Activated T-helper 2 cell treated with anti-CD3 and anti-CD28 coated beads, Interferon-gamma antibody, Interleukin-2, Interleukin-4, amounts not matched to agents 10 μg/mL and 5 μg/mL and 100 μg/mL, durations not matched to agents 14 hours and 24 hours and 36 hours (primary cell): ENCODE measurements at regions not wholly inside any gene's neighbourhood (a gene's known extent, or its start where the extent isn't known, plus 50 kb on each side); places are given as distances from the start of the nearest gene placed in this dataset.

ENCODE experiments used
- DNase-seq: peaks from one replicate; pipeline ENCODE4 v3.0.0; 2021; ENCODE audit warnings: low spot score
- H3K27ac Mint-ChIP-seq: one replicate; pipeline ENCODE4 v1.8.0; 2021; ENCODE audit warnings: mixed read lengths
- H3K27me3 Mint-ChIP-seq: one replicate; pipeline ENCODE4 v1.8.0; 2021; ENCODE audit warnings: low read depth, mixed read lengths
- H3K36me3 Mint-ChIP-seq: one replicate; pipeline ENCODE4 v1.8.0; 2021; ENCODE audit warnings: low read depth, mixed read lengths
- H3K4me1 Mint-ChIP-seq: one replicate; pipeline ENCODE4 v1.8.0; 2021; ENCODE audit warnings: low read depth, mixed read lengths
- H3K4me3 Mint-ChIP-seq: one replicate; pipeline ENCODE4 v1.8.0; 2021; ENCODE audit warnings: low read depth, mild to moderate bottlenecking, moderate library complexity, mixed read lengths
- H3K9me3 Mint-ChIP-seq: one replicate; pipeline ENCODE4 v1.8.0; 2021; ENCODE audit warnings: mixed read lengths
- intact Hi-C: fragments of 100-400 bp; cut with micrococcal nuclease; formaldehyde crosslinking; loops from one replicate; pipeline ENCODE4 v1.15.1; 2023

DNA sequence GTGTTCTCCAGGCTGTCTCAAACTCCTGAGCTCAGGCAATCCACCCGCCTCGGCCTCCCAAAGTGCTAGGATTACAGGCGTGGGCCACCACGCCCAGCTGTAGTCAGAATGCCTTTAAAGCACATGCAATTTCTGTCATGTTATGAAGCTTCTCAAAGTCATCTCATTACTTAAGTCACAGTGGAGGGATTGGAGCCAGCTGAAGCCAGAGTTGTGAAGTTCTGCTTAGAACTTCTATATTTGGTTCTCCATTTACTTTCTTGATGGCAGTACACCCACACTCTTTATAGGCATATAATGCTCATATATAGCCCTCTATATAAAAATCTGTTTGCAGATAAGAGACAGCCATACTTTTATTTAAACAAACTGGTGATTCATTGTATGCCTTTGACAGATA is 68.8 kb upstream of the CWC22 start:
- no peak for DNase-seq
- Mint-ChIP-seq H3K27ac (no peak overlapping the region), H3K4me1 (no peaks in the 10 kb centered on the region), H3K4me3 (no peak overlapping the region), H3K36me3 (no peaks in the 10 kb centered on the region), H3K27me3 (no peaks in the 10 kb centered on the region), H3K9me3 (no peaks in the 10 kb centered on the region)
- intact Hi-C loops = no loop called here

DNA sequence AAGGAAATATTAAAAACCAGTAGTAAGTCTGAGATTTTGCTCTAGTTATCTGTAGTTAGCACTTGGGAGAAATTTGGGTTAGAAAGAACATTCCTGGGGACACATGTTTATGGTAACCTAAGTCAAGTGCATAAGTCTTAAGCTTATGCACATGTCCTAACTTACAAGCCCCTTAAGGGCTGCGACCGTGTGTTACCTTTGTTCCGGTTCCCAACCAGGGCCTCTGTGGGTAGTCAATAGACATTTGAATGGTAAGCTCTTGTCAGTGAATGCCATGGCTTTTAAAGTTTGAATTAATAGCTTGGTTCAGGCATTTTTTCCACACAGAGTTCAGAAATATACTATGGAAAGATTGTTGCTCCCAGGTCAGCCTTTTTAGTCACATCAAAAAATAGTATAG is 64.7 kb upstream of the CWC22 start:
- no peak overlapping the region for H3K4me3 Mint-ChIP-seq
- intact Hi-C loops = no loop called here
- H3K4me1 Mint-ChIP-seq = no peaks in the 10 kb centered on the region
- no peak for DNase-seq
- no peaks in the 10 kb centered on the region for H3K9me3 Mint-ChIP-seq
- H3K27me3 Mint-ChIP-seq = no peaks in the 10 kb centered on the region
- no peaks in the 10 kb centered on the region for H3K36me3 Mint-ChIP-seq
- H3K27ac Mint-ChIP-seq = no peak overlapping the region

DNA sequence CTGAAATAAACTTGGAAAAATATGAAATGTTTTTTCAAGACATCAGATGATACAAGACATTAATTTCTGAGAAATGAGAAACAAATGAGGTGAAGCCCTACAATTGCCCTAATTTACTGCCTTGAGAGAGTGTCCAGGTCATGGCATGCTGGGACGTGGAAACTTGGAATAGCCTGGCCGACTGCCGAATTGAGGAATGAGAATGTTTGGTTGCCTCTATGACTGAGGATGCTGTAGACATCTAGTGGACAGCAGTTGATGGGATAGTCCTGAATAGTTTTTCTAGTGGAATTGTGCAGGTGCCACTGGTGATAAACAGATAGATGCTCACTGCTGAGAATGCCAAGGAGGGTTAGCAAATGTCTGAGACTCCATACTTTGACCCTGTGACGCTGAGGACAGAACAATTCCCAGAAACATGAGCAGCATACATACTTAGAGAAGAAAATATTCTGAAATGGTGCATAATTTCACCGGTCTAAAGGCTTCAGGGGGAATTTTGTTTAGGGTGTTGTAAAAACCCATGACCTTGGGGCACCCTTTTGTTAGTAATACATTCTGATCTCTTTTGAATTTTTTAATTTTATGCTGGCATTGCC is 56.5 kb upstream of the CWC22 start:
- H3K27ac Mint-ChIP-seq = no peak overlapping the region
- no peak overlapping the region for H3K4me3 Mint-ChIP-seq
- no peaks in the 10 kb centered on the region for H3K4me1 Mint-ChIP-seq
- H3K27me3 Mint-ChIP-seq = no peaks in the 10 kb centered on the region
- no peaks in the 10 kb centered on the region for H3K36me3 Mint-ChIP-seq
- no peak for DNase-seq
- no peaks in the 10 kb centered on the region for H3K9me3 Mint-ChIP-seq
- intact Hi-C loops = no loop called here

DNA sequence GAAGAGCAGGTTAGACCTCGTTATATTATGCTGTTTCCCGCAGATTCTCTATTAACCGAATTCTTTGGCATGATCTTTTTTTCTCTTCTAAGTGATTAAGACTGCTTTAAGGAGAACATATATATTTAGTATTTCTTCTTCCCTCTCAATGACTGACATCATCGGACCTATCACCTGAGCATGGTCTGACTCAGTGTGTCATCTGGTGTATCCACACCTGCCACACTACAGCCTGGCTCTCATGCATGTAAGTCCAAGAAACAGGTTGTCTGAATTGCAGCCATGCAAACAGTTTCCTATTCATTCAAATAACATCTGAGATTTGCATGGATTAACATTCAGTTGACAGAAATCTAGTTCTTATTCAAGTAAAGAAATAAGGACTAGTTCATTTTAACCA is 55.1 kb upstream of the CWC22 start:
- Mint-ChIP-seq H3K36me3 (no peaks in the 10 kb centered on the region), H3K4me3 (no peak overlapping the region)
- intact Hi-C loops = no loop called here

DNA sequence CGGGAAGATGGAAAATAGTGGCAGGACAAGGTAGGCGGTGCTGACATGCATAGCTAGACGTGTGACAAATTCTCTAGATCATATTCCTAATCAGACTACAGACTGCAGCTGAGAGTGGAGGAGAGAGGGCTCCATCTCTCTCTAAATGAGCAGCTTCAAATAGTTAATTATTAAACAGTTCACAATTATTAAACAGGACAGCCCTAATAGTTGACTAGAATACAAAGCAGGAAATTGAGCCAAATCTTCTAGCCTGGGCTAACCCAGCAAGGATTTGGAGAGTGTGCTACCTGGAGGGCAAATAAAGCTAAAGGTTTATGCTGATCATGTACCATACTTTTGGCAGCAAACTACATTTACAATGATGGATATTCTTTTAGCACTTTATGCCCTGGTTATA is 54.4 kb upstream of the CWC22 start:
- Mint-ChIP-seq H3K36me3 (no peaks in the 10 kb centered on the region), H3K27me3 (no peaks in the 10 kb centered on the region), H3K27ac (no peak overlapping the region), H3K4me1 (no peaks in the 10 kb centered on the region), H3K9me3 (no peaks in the 10 kb centered on the region), H3K4me3 (no peak overlapping the region)
- no peak for DNase-seq
- intact Hi-C loops = no loop called here

More for the DNA sequence above, 55.1 kb upstream of the CWC22 start:
- Mint-ChIP-seq H3K27ac (no peak overlapping the region), H3K27me3 (no peaks in the 10 kb centered on the region), H3K4me1 (no peaks in the 10 kb centered on the region), H3K9me3 (no peaks in the 10 kb centered on the region)
- no peak for DNase-seq

DNA sequence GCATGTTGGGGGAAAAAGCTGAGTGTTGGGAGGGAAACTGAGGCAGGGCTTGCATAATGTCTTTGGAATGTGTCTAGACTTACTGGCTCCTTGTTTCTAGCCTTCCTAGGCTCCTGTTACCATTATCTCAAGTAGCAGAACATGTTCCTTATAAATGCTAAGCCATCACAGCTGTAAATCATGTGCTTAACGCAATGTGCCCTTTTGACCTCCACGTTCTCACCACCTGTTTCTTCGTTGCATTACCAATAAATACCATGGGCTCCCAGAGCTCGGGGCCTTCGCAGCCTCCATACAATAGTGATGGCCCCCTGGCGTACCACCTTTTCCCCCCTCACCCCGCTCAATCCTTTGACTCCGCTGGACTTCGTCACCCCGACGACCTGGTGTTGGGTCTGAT is 54.0 kb upstream of the CWC22 start:
- Mint-ChIP-seq H3K4me1 (no peaks in the 10 kb centered on the region), H3K9me3 (no peaks in the 10 kb centered on the region), H3K27ac (no peak overlapping the region), H3K4me3 (no peak overlapping the region), H3K27me3 (no peaks in the 10 kb centered on the region), H3K36me3 (no peaks in the 10 kb centered on the region)
- intact Hi-C loops = no loop called here
- no peak for DNase-seq

DNA sequence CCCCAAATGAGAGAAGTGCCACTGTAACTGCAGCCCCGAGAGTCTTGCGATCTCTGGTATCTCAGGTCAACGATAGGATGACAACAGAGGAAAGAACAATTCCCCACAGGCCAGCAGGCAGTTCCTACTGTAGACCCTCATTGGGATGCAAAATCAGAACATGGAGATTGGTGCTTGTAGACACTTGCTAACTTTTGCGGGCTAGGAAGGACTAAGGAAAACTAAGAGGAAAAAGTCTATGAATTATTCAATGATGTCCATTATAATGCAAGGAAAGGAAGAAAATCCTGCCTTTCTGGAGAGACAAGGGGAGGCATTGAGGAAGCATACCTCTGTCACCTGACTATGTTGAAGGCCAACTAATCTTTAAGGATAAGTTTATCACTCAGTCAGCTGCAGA is 51.9 kb upstream of the CWC22 start:
- DNase-seq = no peak
- Mint-ChIP-seq H3K4me3 (no peak overlapping the region), H3K36me3 (no peaks in the 10 kb centered on the region), H3K9me3 (no peaks in the 10 kb centered on the region), H3K27me3 (no peaks in the 10 kb centered on the region), H3K27ac (no peak overlapping the region), H3K4me1 (no peaks in the 10 kb centered on the region)
- intact Hi-C loops = no loop called here

DNA sequence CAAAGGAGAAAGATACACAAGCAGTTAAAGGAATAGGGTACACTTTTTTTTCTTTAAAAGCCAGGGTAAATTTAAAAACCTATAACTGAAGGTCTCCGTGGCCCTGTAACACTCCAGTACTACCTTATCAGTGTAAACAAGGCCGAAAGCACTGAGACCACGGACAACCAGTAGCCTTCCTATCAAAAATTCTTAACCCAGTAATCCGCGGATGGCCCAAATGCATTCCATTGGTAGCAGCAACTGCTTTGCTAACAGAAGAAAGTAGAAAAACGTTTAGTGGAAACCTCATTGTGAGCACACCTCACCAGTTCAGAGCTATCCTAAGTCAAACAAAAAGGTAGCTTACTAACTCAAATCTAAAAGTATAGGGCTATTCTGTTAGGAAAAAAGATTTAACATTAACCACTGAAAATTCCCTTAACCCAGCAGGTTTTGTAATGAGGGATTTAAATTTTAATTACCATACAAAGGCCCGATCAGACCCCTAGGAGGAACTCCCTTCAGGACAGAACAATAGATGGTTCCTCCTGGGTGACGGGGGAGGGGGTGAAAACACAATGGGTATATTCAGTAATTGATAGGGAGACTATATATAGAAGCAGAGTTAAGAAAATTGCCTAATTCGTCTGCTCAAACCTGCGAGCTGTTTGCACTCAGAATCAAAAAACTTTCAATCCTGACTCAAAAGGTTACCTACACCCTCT is 50.8 kb upstream of the CWC22 start:
- Mint-ChIP-seq H3K27ac (no peak overlapping the region), H3K9me3 (no peaks in the 10 kb centered on the region), H3K4me3 (no peak overlapping the region), H3K27me3 (no peaks in the 10 kb centered on the region), H3K4me1 (no peaks in the 10 kb centered on the region), H3K36me3 (no peaks in the 10 kb centered on the region)
- DNase-seq = no peak
- intact Hi-C loops = no loop called here
